ENCODE measurements at regions not wholly inside any gene's neighbourhood (a gene's known extent, or its start where the extent isn't known, plus 50 kb on each side); places are given as distances from the start of the nearest gene placed in this dataset.

- TF ChIP-seq POLR2A (IDR thresholded peaks at IDR 0.05; ENCODE audit: low read depth, low read length): no peak
- no peak for TF ChIP-seq POLR2AphosphoS5 (IDR thresholded peaks at IDR 0.05; ENCODE audit: low read depth, low read length)
- TF ChIP-seq TAF1 (IDR thresholded peaks at IDR 0.05; ENCODE audit: low read depth, low read length): no peak
- TF ChIP-seq SPI1 (IDR thresholded peaks at IDR 0.05; ENCODE audit: low read depth, low read length): no peak
Measured at GRCh38 chr10:3869036-3869435, 84.0 kb upstream of the KLF6 start.
